ENCODE measurements at regions not wholly inside any gene's neighbourhood (a gene's known extent, or its start where the extent isn't known, plus 50 kb on each side); places are given as distances from the start of the nearest gene placed in this dataset.

DNA sequence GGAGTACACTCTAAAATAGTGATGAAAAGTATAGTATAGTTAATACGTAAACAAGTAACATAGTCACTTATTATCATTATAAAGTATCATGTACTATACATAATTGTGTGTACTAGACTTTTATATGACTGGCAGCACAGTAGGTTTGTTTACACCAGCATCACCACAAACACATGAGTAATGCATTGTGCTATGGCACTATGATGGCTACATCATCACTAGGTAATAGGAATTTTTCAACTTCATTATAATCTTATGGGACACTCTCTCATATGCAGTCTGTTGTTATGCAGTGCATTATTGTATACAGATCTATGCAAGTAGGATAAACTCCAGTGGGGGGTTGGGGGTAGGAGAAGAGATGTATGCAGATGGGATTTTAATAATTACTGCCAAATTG, 52.7 kb upstream of the ELL2 start:
- Histone ChIP-seq H3K4me1 (no peaks in the 10 kb centered on the region), H3K4me3 (no peak overlapping the region), H3K36me3 (ENCODE audit: low read depth, missing control alignments) (no peaks in the 10 kb centered on the region), H3K27ac (no peak overlapping the region), H3K27me3 (no peaks in the 10 kb centered on the region), H3K9me3 (no peaks in the 10 kb centered on the region)
- no peak for DNase-seq
- no peak for TF ChIP-seq POLR2A (IDR thresholded peaks at IDR 0.05)
- TF ChIP-seq CTCF (IDR thresholded peaks at IDR 0.05) = no peak
- 89 to 95% methylated on average over 1 of the region's 1 CpG for WGBS, 2 donors
- intact Hi-C loops (cut with DNase I; ENCODE audit: low total_unique reads) = no loop called here

- 93 to 100% methylated on average over 1 of the region's 1 CpG for WGBS, 2 donors
- Histone ChIP-seq H3K36me3 (ENCODE audit: low read depth, missing control alignments) (no peaks in the 10 kb centered on the region), H3K27ac (no peak overlapping the region), H3K4me3 (no peak overlapping the region), H3K27me3 (no peaks in the 10 kb centered on the region), H3K4me1 (no peaks in the 10 kb centered on the region), H3K9me3 (no peaks in the 10 kb centered on the region)
- TF ChIP-seq POLR2A (IDR thresholded peaks at IDR 0.05) (no peak), CTCF (IDR thresholded peaks at IDR 0.05) (no peak)
- DNase-seq = no peak
- intact Hi-C loops (cut with DNase I; ENCODE audit: low total_unique reads) = no loop called here
These were observed 51.6 kb upstream of the ELL2 start for GRCh38 chr5:96013254-96013653.

- TF ChIP-seq POLR2A (IDR thresholded peaks at IDR 0.05) (no peak), CTCF (IDR thresholded peaks at IDR 0.05) (no peak)
- Histone ChIP-seq H3K27ac (no peak overlapping the region), H3K4me3 (no peak overlapping the region), H3K4me1 (no peaks in the 10 kb centered on the region), H3K27me3 (no peaks in the 10 kb centered on the region), H3K9me3 (no peaks in the 10 kb centered on the region), H3K36me3 (ENCODE audit: low read depth, missing control alignments) (no peaks in the 10 kb centered on the region)
- intact Hi-C loops (cut with DNase I; ENCODE audit: low total_unique reads) = no loop called here
- no peak for DNase-seq
These were observed 50.7 kb upstream of the ELL2 start for GRCh38 chr5:96012399-96012798.

MicroRNA genes in the stretch of these regions (microRNA counts, 767-probe panel; counts per million panel counts)
- microRNA hsa-miR-583 = 0 to 152 counts per million in 2 donors

Small RNA genes in the stretch of these regions (microRNA-seq; reads per million reads assigned to microRNA genes)
- gene MIR583 (ENCODE audit: borderline number of aligned reads in 2 of 2, borderline replicate concordance in 1 of 2) = 0 reads per million in 2 donors

Small RNA genes in the stretch of these regions (small RNA-seq; reads per million reads assigned to genes)
- gene MIR583 = 0 reads per million in 2 donors
- 0 reads per million in 2 donors for gene RNU6-524P
